GM23338 (cell line): ENCODE measurements at regions not wholly inside any gene's neighbourhood (a gene's known extent, or its start where the extent isn't known, plus 50 kb on each side); places are given as distances from the start of the nearest gene placed in this dataset.
A peak's percentile ranks its signal among the peaks of the same experiment; 100 is the strongest.

Experiments
- ATAC-seq: fragments of 200-7000 bp; cut with Tn5 transposase; 3 replicates; pipeline ENCODE4 v1.9.1; 2020
- DNase-seq: peaks from one replicate; pipeline ENCODE4 v3.0.0-alpha.2; 2015; ENCODE audit warnings: low spot score
- H2AFZ ChIP-seq: fragments of 200-600 bp; sonication (generic); 2 replicates; pipeline ENCODE4 v1.8.0; 2016; ENCODE audit warnings: antibody characterized with exemption, mild to moderate bottlenecking, moderate library complexity
- H3F3A ChIP-seq: fragments of 200-600 bp; sonication (generic); replicated peaks from 2 replicates; pipeline ENCODE4 v1.8.0; 2017; ENCODE audit warnings: antibody characterized with exemption, mixed run types, low read depth
- H3K27ac ChIP-seq: fragments of 200-600 bp; sonication (generic); 2 replicates; pipeline ENCODE4 v1.6.1; 2016; ENCODE audit warnings: low read depth
- H3K27me3 ChIP-seq: fragments of 200-600 bp; sonication (generic); 2 replicates; pipeline ENCODE4 v1.8.0; 2016; ENCODE audit warnings: mild to moderate bottlenecking, mixed run types, moderate library complexity; ENCODE audit not compliant: insufficient read depth
- H3K36me3 ChIP-seq: fragments of 200-600 bp; sonication (generic); 2 replicates; pipeline ENCODE4 v1.8.0; 2016; ENCODE audit warnings: mild to moderate bottlenecking; ENCODE audit not compliant: insufficient read depth
- H3K4me1 ChIP-seq: fragments of 200-600 bp; sonication (generic); 2 replicates; pipeline ENCODE4 v1.8.0; 2016; ENCODE audit warnings: mild to moderate bottlenecking, moderate library complexity; ENCODE audit not compliant: insufficient read depth
- H3K4me2 ChIP-seq: fragments of 200-600 bp; sonication (generic); 2 replicates; pipeline ENCODE4 v1.7.1; 2017; ENCODE audit warnings: mixed run types
- H3K4me3 ChIP-seq: fragments of 200-600 bp; sonication (generic); 2 replicates; pipeline ENCODE4 v1.6.1; 2016; ENCODE audit warnings: mixed run types
- H3K79me2 ChIP-seq: fragments of 200-600 bp; sonication (generic); replicated peaks from 2 replicates; pipeline ENCODE4 v1.8.0; 2017; ENCODE audit warnings: mild to moderate bottlenecking; ENCODE audit not compliant: insufficient read depth
- H3K9me2 ChIP-seq: fragments of 200-600 bp; sonication (generic); 2 replicates; pipeline ENCODE4 v1.8.0; 2017; ENCODE audit not compliant: insufficient read depth
- H4K20me1 ChIP-seq: fragments of 200-600 bp; sonication (generic); replicated peaks from 2 replicates; pipeline ENCODE4 v1.8.0; 2017; ENCODE audit warnings: mild to moderate bottlenecking; ENCODE audit not compliant: insufficient read depth
- H3K27ac Mint-ChIP-seq: 2 replicates; pipeline ENCODE4 v1.8.0; 2020; ENCODE audit warnings: inconsistent platforms, mild to moderate bottlenecking, moderate library complexity, mixed read lengths
- H3K27me3 Mint-ChIP-seq: 3 replicates; pipeline ENCODE4 v1.8.0; 2022; ENCODE audit warnings: low read depth, mild to moderate bottlenecking, moderate library complexity, mixed read lengths, inconsistent platforms; ENCODE audit not compliant: insufficient read depth, poor library complexity
- H3K36me3 Mint-ChIP-seq: 3 replicates; pipeline ENCODE4 v1.8.0; 2021; ENCODE audit warnings: low read depth, mild to moderate bottlenecking, inconsistent platforms, moderate library complexity, mixed read lengths
- H3K4me1 Mint-ChIP-seq: 3 replicates; pipeline ENCODE4 v1.8.0; 2020; ENCODE audit warnings: mild to moderate bottlenecking, inconsistent platforms, mixed read lengths
- H3K4me3 Mint-ChIP-seq: 3 replicates; pipeline ENCODE4 v1.8.0; 2021; ENCODE audit warnings: moderate library complexity, mild to moderate bottlenecking, inconsistent platforms, mixed read lengths
- H3K9me3 Mint-ChIP-seq: 3 replicates; pipeline ENCODE4 v1.8.0; 2020; ENCODE audit warnings: moderate library complexity, mild to moderate bottlenecking, inconsistent platforms, mixed read lengths
- CREB1 ChIP-seq: fragments of 250-450 bp; sonication (Bioruptor Pico); IDR thresholded peaks from 2 replicates; pipeline ENCODE4 v1.5.0; 2020; ENCODE audit warnings: low read depth, mild to moderate bottlenecking, moderate library complexity
- ETS1 ChIP-seq: IDR thresholded peaks from 2 replicates; pipeline ENCODE4 v1.6.1; 2016; ENCODE audit warnings: antibody characterized with exemption
- EZH2 ChIP-seq: fragments of 200-600 bp; sonication (generic); IDR thresholded peaks from one replicate; pipeline ENCODE4 v1.8.0; 2017; ENCODE audit warnings: antibody characterized with exemption, mild to moderate bottlenecking, low read depth; ENCODE audit not compliant: unreplicated experiment
- EZH2phosphoT487 ChIP-seq: fragments of 200-600 bp; sonication (generic); IDR thresholded peaks from one replicate; pipeline ENCODE4 v1.8.1; 2018; ENCODE audit warnings: antibody characterized with exemption; ENCODE audit not compliant: unreplicated experiment
- JUNB ChIP-seq: IDR thresholded peaks from one replicate; pipeline ENCODE4 v1.6.1; 2016; ENCODE audit warnings: antibody characterized with exemption; ENCODE audit not compliant: unreplicated experiment
- NANOG ChIP-seq: IDR thresholded peaks from 2 replicates; pipeline ENCODE4 v1.6.1; 2016; ENCODE audit warnings: antibody characterized with exemption, borderline replicate concordance
- POLR2AphosphoS5 ChIP-seq: IDR thresholded peaks from 2 replicates; pipeline ENCODE4 v1.6.1; 2016; ENCODE audit warnings: antibody characterized with exemption, low read depth
- REST ChIP-seq: IDR thresholded peaks from one replicate; pipeline ENCODE4 v1.6.1; 2018; ENCODE audit warnings: antibody characterized with exemption; ENCODE audit not compliant: unreplicated experiment
- STAT1 ChIP-seq: IDR thresholded peaks from one replicate; pipeline ENCODE4 v1.6.1; 2016; ENCODE audit warnings: antibody characterized with exemption; ENCODE audit not compliant: unreplicated experiment
- ZNF114 ChIP-seq: fragments of 250-450 bp; sonication (Bioruptor Pico); IDR thresholded peaks from 2 replicates; pipeline ENCODE4 v1.5.0; 2020; ENCODE audit warnings: mild to moderate bottlenecking, moderate library complexity
- ZNF331 ChIP-seq: fragments of 250-450 bp; sonication (Bioruptor Pico); IDR thresholded peaks from 2 replicates; pipeline ENCODE4 v1.5.0; 2020; ENCODE audit warnings: low read depth, mild to moderate bottlenecking, moderate library complexity
- TF ChIP-seq, protein P1 (sequence below): fragments of 250-450 bp; sonication (Bioruptor Pico); IDR thresholded peaks from 2 replicates; pipeline ENCODE4 v1.5.0; 2020; ENCODE audit warnings: mild to moderate bottlenecking, moderate library complexity
- TF ChIP-seq, protein P2 (sequence below), 2 experiments: fragments of 200-600 bp in 1 of 2; sonication (generic) in 1 of 2; conservative IDR thresholded peaks; 2 replicates each; pipeline versions ENCODE4 v1.5.1 to v1.6.1; 2016 to 2017; ENCODE audit warnings: antibody characterized with exemption in 2 of 2, low read depth in 2 of 2, mild to moderate bottlenecking in 2 of 2, moderate library complexity in 1 of 2

DNA sequence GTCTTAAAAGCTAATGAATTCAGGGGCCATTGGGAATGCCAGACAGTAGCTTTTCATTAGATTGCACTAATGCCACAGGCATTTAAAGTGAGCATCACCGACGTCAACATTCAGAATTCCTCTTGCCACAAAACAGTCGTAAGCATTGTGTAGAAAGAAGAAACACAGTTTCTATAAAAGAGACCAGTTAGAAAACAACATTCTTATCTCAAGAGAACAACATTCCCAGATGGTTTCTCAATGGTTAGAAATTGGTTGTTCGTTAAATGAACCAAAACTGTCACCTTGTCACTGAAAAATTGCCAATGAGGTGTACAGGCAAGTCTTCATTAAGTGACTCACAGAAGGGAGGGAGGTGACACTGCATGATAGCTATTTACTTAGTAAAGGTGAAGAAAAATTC lies 401.6 kb upstream of the PRR16 start:
- Histone ChIP-seq H3K4me3 (no peak overlapping the region), H4K20me1 (no peaks in the 10 kb centered on the region), H3F3A (no peaks in the 10 kb centered on the region), H3K27me3 (no peaks in the 10 kb centered on the region), H3K9me2 (no peaks in the 10 kb centered on the region), H3K4me2 (no peak overlapping the region), H3K79me2 (no peaks in the 10 kb centered on the region), H3K36me3 (no peaks in the 10 kb centered on the region), H2AFZ (no peak overlapping the region), H3K4me1 (no peaks in the 10 kb centered on the region), H3K27ac (no peak overlapping the region)
- DNase-seq = peak; percentile 4
- no peaks in the 10 kb centered on the region for H3K27me3 Mint-ChIP-seq
- H3K27ac Mint-ChIP-seq = no peak overlapping the region
- H3K36me3 Mint-ChIP-seq = no peaks in the 10 kb centered on the region
- H3K9me3 Mint-ChIP-seq = no peaks in the 10 kb centered on the region
- peaks cover 3% of the 10 kb centered on the region; the same call in 1 of the 3 replicates for H3K4me1 Mint-ChIP-seq
- H3K4me3 Mint-ChIP-seq = no peak overlapping the region
- TF ChIP-seq ZNF114 = no peak
- TF ChIP-seq, protein P1, sequence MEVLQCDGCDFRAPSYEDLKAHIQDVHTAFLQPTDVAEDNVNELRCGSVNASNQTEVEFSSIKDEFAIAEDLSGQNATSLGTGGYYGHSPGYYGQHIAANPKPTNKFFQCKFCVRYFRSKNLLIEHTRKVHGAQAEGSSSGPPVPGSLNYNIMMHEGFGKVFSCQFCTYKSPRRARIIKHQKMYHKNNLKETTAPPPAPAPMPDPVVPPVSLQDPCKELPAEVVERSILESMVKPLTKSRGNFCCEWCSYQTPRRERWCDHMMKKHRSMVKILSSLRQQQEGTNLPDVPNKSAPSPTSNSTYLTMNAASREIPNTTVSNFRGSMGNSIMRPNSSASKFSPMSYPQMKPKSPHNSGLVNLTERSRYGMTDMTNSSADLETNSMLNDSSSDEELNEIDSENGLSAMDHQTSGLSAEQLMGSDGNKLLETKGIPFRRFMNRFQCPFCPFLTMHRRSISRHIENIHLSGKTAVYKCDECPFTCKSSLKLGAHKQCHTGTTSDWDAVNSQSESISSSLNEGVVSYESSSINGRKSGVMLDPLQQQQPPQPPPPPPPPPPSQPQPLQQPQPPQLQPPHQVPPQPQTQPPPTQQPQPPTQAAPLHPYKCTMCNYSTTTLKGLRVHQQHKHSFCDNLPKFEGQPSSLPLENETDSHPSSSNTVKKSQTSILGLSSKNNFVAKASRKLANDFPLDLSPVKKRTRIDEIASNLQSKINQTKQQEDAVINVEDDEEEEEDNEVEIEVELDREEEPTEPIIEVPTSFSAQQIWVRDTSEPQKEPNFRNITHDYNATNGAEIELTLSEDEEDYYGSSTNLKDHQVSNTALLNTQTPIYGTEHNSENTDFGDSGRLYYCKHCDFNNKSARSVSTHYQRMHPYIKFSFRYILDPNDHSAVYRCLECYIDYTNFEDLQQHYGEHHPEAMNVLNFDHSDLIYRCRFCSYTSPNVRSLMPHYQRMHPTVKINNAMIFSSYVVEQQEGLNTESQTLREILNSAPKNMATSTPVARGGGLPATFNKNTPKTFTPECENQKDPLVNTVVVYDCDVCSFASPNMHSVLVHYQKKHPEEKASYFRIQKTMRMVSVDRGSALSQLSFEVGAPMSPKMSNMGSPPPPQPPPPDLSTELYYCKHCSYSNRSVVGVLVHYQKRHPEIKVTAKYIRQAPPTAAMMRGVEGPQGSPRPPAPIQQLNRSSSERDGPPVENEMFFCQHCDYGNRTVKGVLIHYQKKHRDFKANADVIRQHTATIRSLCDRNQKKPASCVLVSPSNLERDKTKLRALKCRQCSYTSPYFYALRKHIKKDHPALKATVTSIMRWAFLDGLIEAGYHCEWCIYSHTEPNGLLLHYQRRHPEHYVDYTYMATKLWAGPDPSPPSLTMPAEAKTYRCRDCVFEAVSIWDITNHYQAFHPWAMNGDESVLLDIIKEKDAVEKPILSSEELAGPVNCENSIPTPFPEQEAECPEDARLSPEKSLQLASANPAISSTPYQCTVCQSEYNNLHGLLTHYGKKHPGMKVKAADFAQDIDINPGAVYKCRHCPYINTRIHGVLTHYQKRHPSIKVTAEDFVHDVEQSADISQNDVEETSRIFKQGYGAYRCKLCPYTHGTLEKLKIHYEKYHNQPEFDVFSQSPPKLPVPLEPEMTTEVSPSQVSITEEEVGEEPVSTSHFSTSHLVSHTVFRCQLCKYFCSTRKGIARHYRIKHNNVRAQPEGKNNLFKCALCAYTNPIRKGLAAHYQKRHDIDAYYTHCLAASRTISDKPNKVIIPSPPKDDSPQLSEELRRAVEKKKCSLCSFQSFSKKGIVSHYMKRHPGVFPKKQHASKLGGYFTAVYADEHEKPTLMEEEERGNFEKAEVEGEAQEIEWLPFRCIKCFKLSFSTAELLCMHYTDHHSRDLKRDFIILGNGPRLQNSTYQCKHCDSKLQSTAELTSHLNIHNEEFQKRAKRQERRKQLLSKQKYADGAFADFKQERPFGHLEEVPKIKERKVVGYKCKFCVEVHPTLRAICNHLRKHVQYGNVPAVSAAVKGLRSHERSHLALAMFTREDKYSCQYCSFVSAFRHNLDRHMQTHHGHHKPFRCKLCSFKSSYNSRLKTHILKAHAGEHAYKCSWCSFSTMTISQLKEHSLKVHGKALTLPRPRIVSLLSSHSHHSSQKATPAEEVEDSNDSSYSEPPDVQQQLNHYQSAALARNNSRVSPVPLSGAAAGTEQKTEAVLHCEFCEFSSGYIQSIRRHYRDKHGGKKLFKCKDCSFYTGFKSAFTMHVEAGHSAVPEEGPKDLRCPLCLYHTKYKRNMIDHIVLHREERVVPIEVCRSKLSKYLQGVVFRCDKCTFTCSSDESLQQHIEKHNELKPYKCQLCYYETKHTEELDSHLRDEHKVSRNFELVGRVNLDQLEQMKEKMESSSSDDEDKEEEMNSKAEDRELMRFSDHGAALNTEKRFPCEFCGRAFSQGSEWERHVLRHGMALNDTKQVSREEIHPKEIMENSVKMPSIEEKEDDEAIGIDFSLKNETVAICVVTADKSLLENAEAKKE (CRISPR knock-in tag) = no peak
- no peak for TF ChIP-seq STAT1
- TF ChIP-seq REST = no peak
- TF ChIP-seq EZH2 = no peak
- no peak for TF ChIP-seq POLR2AphosphoS5
- no peak for TF ChIP-seq NANOG
- TF ChIP-seq, protein P2, sequence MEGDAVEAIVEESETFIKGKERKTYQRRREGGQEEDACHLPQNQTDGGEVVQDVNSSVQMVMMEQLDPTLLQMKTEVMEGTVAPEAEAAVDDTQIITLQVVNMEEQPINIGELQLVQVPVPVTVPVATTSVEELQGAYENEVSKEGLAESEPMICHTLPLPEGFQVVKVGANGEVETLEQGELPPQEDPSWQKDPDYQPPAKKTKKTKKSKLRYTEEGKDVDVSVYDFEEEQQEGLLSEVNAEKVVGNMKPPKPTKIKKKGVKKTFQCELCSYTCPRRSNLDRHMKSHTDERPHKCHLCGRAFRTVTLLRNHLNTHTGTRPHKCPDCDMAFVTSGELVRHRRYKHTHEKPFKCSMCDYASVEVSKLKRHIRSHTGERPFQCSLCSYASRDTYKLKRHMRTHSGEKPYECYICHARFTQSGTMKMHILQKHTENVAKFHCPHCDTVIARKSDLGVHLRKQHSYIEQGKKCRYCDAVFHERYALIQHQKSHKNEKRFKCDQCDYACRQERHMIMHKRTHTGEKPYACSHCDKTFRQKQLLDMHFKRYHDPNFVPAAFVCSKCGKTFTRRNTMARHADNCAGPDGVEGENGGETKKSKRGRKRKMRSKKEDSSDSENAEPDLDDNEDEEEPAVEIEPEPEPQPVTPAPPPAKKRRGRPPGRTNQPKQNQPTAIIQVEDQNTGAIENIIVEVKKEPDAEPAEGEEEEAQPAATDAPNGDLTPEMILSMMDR (conservative IDR thresholded peaks at IDR 0.05; ENCODE audit: low read depth in 2 of 2) = no peak
- no peak for TF ChIP-seq ZNF331 (CRISPR knock-in tag)
- TF ChIP-seq JUNB = no peak
- no peak for TF ChIP-seq CREB1 (CRISPR knock-in tag)
- TF ChIP-seq ETS1 = no peak
- no peak for TF ChIP-seq EZH2phosphoT487
- no peak for ATAC-seq
